PC-9 (cell line): ENCODE measurements at regions not wholly inside any gene's neighbourhood (a gene's known extent, or its start where the extent isn't known, plus 50 kb on each side); places are given as distances from the start of the nearest gene placed in this dataset.

Source experiments
- BruUV-seq: library from RNA; stranded (reverse); fragments of 400-500 nt; replicated peaks from 2 replicates; lab custom pipeline; 2021; lab: Mats Ljungman, UMichigan
- CTCF ChIA-PET: fragments of 300-600 bp; sonication (Branson Sonifier 250); formaldehyde crosslinking; loops from one replicate; lab custom pipeline; 2022; ENCODE audit warnings: antibody characterized with exemption; lab: Charles Lee
- POLR2A ChIA-PET: fragments of 300-600 bp; sonication (Branson Sonifier 250); formaldehyde crosslinking; loops from one replicate; lab custom pipeline; 2022; ENCODE audit warnings: antibody characterized with exemption; ENCODE audit not compliant: unreplicated experiment; lab: Charles Lee
- DNase-seq, 2 experiments: peaks; one replicate each; pipeline versions ENCODE4 v3.0.0 to v3.0.0-alpha.2; 2015 to 2022; ENCODE audit warnings: mixed read lengths in 1 of 2
- H2AFZ ChIP-seq: fragments of 200-600 bp; sonication (generic); 2 replicates; pipeline ENCODE4 v1.8.1; 2017; ENCODE audit warnings: antibody characterized with exemption
- H3F3A ChIP-seq: fragments of 200-600 bp; sonication (generic); 2 replicates; pipeline ENCODE4 v1.8.1; 2017; ENCODE audit warnings: antibody characterized with exemption, mild to moderate bottlenecking, low read depth; ENCODE audit not compliant: insufficient read depth
- H3K27ac ChIP-seq: fragments of 200-600 bp; sonication (generic); 2 replicates; pipeline ENCODE4 v1.6.1; 2016; ENCODE audit warnings: mixed run types
- H3K27me3 ChIP-seq: fragments of 200-600 bp; sonication (generic); 2 replicates; pipeline ENCODE4 v1.6.1; 2016; ENCODE audit warnings: low read depth, mixed run types; ENCODE audit not compliant: insufficient read depth
- H3K36me3 ChIP-seq: fragments of 200-600 bp; sonication (generic); 2 replicates; pipeline ENCODE4 v1.6.1; 2016; ENCODE audit warnings: low read depth, mixed run types
- H3K4me1 ChIP-seq: fragments of 200-600 bp; sonication (generic); replicated peaks from 2 replicates; pipeline ENCODE4 v1.6.1; 2016; ENCODE audit warnings: mixed run types; ENCODE audit not compliant: insufficient read depth
- H3K4me2 ChIP-seq: fragments of 200-600 bp; sonication (generic); 2 replicates; pipeline ENCODE4 v1.6.1; 2017; ENCODE audit warnings: mixed run types
- H3K4me3 ChIP-seq: fragments of 200-600 bp; sonication (generic); 2 replicates; pipeline ENCODE4 v1.6.1; 2016; ENCODE audit warnings: mixed run types
- H3K79me2 ChIP-seq: fragments of 200-600 bp; sonication (generic); 2 replicates; pipeline ENCODE4 v1.6.1; 2017; ENCODE audit warnings: low read depth, mixed run types
- H3K9me2 ChIP-seq: fragments of 200-600 bp; sonication (generic); 2 replicates; pipeline ENCODE4 v1.8.1; 2017; ENCODE audit warnings: mild to moderate bottlenecking; ENCODE audit not compliant: insufficient read depth
- H3K9me3 ChIP-seq: fragments of 200-600 bp; sonication (generic); 2 replicates; pipeline ENCODE4 v1.8.1; 2016; ENCODE audit warnings: low read depth; ENCODE audit not compliant: insufficient read depth
- H4K20me1 ChIP-seq: fragments of 200-600 bp; sonication (generic); 2 replicates; pipeline ENCODE4 v1.8.1; 2017; ENCODE audit not compliant: insufficient read depth
- CTCF ChIP-seq: fragments of 200-600 bp; sonication (generic); conservative IDR thresholded peaks from 2 replicates; pipeline ENCODE4 v1.6.1; 2017; ENCODE audit warnings: mixed run types, antibody characterized with exemption, mild to moderate bottlenecking, moderate library complexity
- EZH2 ChIP-seq: fragments of 200-600 bp; sonication (generic); IDR thresholded peaks from 2 replicates; pipeline ENCODE4 v1.8.0; 2017; ENCODE audit warnings: antibody characterized with exemption, low read depth
- intact Hi-C: fragments of 100-400 bp; cut with micrococcal nuclease; formaldehyde crosslinking; loops from one replicate; pipeline ENCODE4 v1.10.0; 2022; ENCODE audit not compliant: unreplicated experiment

GRCh38 chr10:63899673-63900300 is 378.6 kb downstream of the REEP3 start:
- no peak for DNase-seq
- no TSS peak for BruUV-seq

GRCh38 chr10:63901228-63901627 is 380.0 kb downstream of the REEP3 start:
- BruUV-seq = no TSS peak
- H3K9me2 ChIP-seq = 0 out of 2 replicates have a peak, but pooled peaks cover 3% of the 10 kb centered on the region
- intact Hi-C loops = no loop called here
- TF ChIP-seq CTCF (no peak; the same call in 1 of the 2 replicates), EZH2 (no peak)
- H3K27ac ChIP-seq = no peak overlapping the region
- DNase-seq = no peak
- H4K20me1 ChIP-seq = no peaks in the 10 kb centered on the region
- no peaks in the 10 kb centered on the region for H3F3A ChIP-seq
- H2AFZ ChIP-seq = no peak overlapping the region
- H3K4me2 ChIP-seq = no peak overlapping the region
- no peaks in the 10 kb centered on the region for H3K27me3 ChIP-seq
- H3K9me3 ChIP-seq = no peaks in the 10 kb centered on the region
- H3K4me3 ChIP-seq = no peak overlapping the region
- no peaks in the 10 kb centered on the region for H3K79me2 ChIP-seq
- H3K36me3 ChIP-seq = no peaks in the 10 kb centered on the region
- POLR2A ChIA-PET = no interaction called here
- H3K4me1 ChIP-seq = no peaks in the 10 kb centered on the region
- CTCF ChIA-PET = no interaction called here

More at GRCh38 chr10:63899673-63900300, 378.6 kb downstream of the REEP3 start:
- ChIA-PET POLR2A (no interaction called here), CTCF (no interaction called here)
- H3K79me2 ChIP-seq = no peaks in the 10 kb centered on the region
- no peaks in the 10 kb centered on the region for H3K27me3 ChIP-seq
- H3K9me2 ChIP-seq = 0 out of 2 replicates have a peak, but pooled peaks cover 3% of the 10 kb centered on the region
- intact Hi-C loops = no loop called here
- no peak overlapping the region for H3K27ac ChIP-seq
- no peak overlapping the region for H3K4me3 ChIP-seq
- H2AFZ ChIP-seq = no peak overlapping the region
- H3K36me3 ChIP-seq = no peaks in the 10 kb centered on the region
- TF ChIP-seq EZH2 = no peak
- no peak for TF ChIP-seq CTCF
- no peaks in the 10 kb centered on the region for H3F3A ChIP-seq
- H3K4me2 ChIP-seq = no peak overlapping the region
- H3K4me1 ChIP-seq = no peaks in the 10 kb centered on the region
- H4K20me1 ChIP-seq = no peaks in the 10 kb centered on the region
- no peaks in the 10 kb centered on the region for H3K9me3 ChIP-seq

- no TSS peak for BruUV-seq
- 0 out of 2 replicates have a peak, but pooled peaks cover 3% of the 10 kb centered on the region for H3K9me2 ChIP-seq
- no peak overlapping the region for H3K4me2 ChIP-seq
Measured at GRCh38 chr10:63901881-63902280, 380.7 kb downstream of the REEP3 start.

More at GRCh38 chr10:63901881-63902280, 380.7 kb downstream of the REEP3 start:
- TF ChIP-seq EZH2 = no peak
- Histone ChIP-seq H3K36me3 (no peaks in the 10 kb centered on the region), H3K27ac (no peak overlapping the region), H3F3A (no peaks in the 10 kb centered on the region), H3K4me1 (no peaks in the 10 kb centered on the region), H4K20me1 (no peaks in the 10 kb centered on the region), H3K79me2 (no peaks in the 10 kb centered on the region), H3K27me3 (peaks cover 5% of the 10 kb centered on the region; the same call in 1 of the 2 replicates), H2AFZ (no peak overlapping the region), H3K9me3 (no peaks in the 10 kb centered on the region), H3K4me3 (no peak overlapping the region)
- no peak for DNase-seq
- CTCF ChIA-PET = no interaction called here
- intact Hi-C loops = no loop called here
- POLR2A ChIA-PET = no interaction called here
